Adrenal gland (tissue), 9 donors: ENCODE measurements at regions not wholly inside any gene's neighbourhood (a gene's known extent, or its start where the extent isn't known, plus 50 kb on each side); places are given as distances from the start of the nearest gene placed in this dataset.

ENCODE experiments used
- DNase-seq, 7 donors: peaks; one replicate each; pipeline ENCODE4 v3.0.0-alpha.2; 2019 to 2020
- H3K27ac ChIP-seq, 5 donors: fragments of 200-600 bp; sonication (generic) in 4 of 5; 1 replicate in 3 of 5; 2 replicates in 2 of 5; pipeline versions ENCODE4 v1.5.1 to v1.8.0; 2016 to 2020; ENCODE audit warnings: mild to moderate bottlenecking in 1 of 5
- H3K27me3 ChIP-seq: fragments of 200-600 bp; 2 replicates; pipeline ENCODE4 v1.8.0; 2021
- H3K36me3 ChIP-seq, 2 donors: fragments of 200-600 bp; replicated peaks in 1 of 2; 1 replicate in 1 of 2; 2 replicates in 1 of 2; pipeline versions ENCODE4 v1.5.1 to v1.8.0; 2018 to 2022
- H3K4me1 ChIP-seq, 2 donors: fragments of 200-600 bp; replicated peaks in 1 of 2; 1 replicate in 1 of 2; 2 replicates in 1 of 2; pipeline versions ENCODE4 v1.5.1 to v1.8.0; 2018 to 2021
- H3K4me3 ChIP-seq, 4 donors: fragments of 200-600 bp; sonication (generic) in 3 of 4; one replicate each; pipeline ENCODE4 v1.5.1; 2016 to 2018
- H3K9me3 ChIP-seq, 3 donors: fragments of 200-600 bp; sonication (generic) in 1 of 3; replicated peaks in 1 of 3; 1 replicate in 2 of 3; 2 replicates in 1 of 3; pipeline versions ENCODE4 v1.5.1 to v1.8.0; 2016 to 2021
- POLR2A ChIP-seq, 2 donors: fragments of 450-650 bp; IDR thresholded peaks; one replicate each; pipeline ENCODE4 v1.6.1; 2017; ENCODE audit warnings: antibody characterized with exemption in 2 of 2, mild to moderate bottlenecking in 2 of 2, moderate library complexity in 1 of 2
- WGBS, 4 donors: extraction: QIAGEN DNeasy Blood & Tissue Kit in 2 of 4; methylation state at CpG; one replicate each; pipeline versions ENCODE4 v1.1.5 to v1.1.7; 2013 to 2017; 5-methylcytosine and 5-hydroxymethylcytosine counted together
- intact Hi-C, 2 donors: fragments of 100-400 bp; cut with DNase I; formaldehyde crosslinking; loops; one replicate each; pipeline versions ENCODE4 v1.14.1 to v1.15.0; 2022 to 2023
- TF ChIP-seq, protein P1 (sequence below), 6 experiments: fragments of 450-650 bp in 4 of 6; fragments of 200-600 bp in 2 of 6; sonication (generic) in 1 of 6; IDR thresholded peaks; 1 replicate in 5 of 6; 2 replicates in 1 of 6; pipeline versions ENCODE4 v1.5.1 to v1.8.0; 2016 to 2021; ENCODE audit warnings: antibody characterized with exemption in 6 of 6, mild to moderate bottlenecking in 2 of 6, moderate library complexity in 1 of 6
- donor health status: healthy with polysubstance abuse.
- donor health status: Bipolar disorder and iron deficiency.
- donor health status: DM: yes; HTN: yes; CAD: no.
- donor health status: DM: no; HTN: no; CAD: no.
- donor health status: DM: no; HTN: no; CAD: no.

DNA sequence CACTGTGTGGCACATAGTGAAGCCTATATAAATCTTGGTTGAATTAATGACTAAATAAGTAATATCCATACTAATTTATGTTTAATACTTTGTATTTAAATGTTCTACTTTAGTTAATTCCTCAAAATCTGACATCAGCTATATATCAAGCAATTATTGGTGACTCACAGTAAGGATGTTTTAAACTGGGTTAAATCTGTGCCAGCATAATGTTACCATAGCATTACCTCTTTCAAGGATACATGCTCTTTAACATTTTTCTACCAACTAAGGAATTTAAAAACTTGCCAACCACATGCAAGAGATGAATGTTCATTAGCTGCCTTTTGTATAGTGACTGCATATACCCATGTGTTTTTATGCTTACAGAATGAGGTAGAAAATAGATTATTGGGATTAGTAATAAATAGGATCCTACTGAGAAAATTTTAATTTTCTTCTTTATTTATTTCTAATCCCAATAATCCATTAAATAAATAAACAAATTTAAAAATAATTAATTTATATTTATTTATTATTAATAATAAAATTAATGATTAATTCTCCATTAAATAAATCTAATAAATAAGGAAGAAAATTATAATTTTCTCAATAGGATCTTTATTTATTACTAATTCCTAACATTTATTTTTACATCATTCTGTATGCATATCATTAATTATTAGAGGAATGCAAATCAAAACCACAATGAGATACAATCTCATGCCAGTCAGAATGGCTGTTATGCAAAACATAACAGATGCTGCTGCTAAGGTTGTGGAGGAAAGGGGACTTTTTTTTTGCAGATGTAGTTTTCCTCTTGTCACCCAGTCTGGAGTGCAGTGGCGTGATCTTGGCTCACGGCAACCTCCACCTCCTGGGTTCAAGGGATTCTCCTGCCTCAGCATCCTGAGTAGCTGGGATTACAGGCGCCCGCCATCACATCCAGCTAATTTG, 410.7 kb upstream of the DSEL start:
- H3K4me3 ChIP-seq, result no peak overlapping the region

DNA sequence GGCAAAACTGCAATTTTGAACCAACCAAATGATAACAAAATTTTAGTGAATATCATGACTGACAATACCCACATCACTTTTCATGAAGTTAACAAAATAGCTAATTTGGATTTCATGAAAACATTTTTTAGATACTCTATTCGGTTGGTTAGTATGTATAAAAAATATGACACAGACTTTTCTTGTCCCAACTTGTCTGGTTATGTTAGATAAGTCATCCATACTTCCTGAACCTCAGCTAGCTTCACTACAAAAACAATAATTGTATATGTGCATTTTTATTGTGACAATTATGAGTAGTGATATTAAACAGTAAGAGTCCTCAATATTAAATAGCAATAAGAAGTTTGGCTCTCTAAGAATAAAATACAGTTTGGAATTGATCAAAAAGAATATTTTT, 408.1 kb upstream of the DSEL start:
- Histone ChIP-seq H3K4me3 (no peak overlapping the region), H3K27ac (no peak overlapping the region), H3K27me3 (no peaks in the 10 kb centered on the region), H3K4me1 (no peaks in the 10 kb centered on the region), H3K36me3 (no peaks in the 10 kb centered on the region), H3K9me3 (no peaks in the 10 kb centered on the region)
- WGBS, 4 donors, result 49 to 76% (median 73%) methylated on average over 1 of the region's 1 CpG
- DNase-seq, result no peak
- TF ChIP-seq POLR2A (IDR thresholded peaks at IDR 0.05), result no peak
- TF ChIP-seq, protein P1, sequence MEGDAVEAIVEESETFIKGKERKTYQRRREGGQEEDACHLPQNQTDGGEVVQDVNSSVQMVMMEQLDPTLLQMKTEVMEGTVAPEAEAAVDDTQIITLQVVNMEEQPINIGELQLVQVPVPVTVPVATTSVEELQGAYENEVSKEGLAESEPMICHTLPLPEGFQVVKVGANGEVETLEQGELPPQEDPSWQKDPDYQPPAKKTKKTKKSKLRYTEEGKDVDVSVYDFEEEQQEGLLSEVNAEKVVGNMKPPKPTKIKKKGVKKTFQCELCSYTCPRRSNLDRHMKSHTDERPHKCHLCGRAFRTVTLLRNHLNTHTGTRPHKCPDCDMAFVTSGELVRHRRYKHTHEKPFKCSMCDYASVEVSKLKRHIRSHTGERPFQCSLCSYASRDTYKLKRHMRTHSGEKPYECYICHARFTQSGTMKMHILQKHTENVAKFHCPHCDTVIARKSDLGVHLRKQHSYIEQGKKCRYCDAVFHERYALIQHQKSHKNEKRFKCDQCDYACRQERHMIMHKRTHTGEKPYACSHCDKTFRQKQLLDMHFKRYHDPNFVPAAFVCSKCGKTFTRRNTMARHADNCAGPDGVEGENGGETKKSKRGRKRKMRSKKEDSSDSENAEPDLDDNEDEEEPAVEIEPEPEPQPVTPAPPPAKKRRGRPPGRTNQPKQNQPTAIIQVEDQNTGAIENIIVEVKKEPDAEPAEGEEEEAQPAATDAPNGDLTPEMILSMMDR (IDR thresholded peaks at IDR 0.05), result no peak
- intact Hi-C loops, result no loop called here

More for the DNA sequence above, 410.7 kb upstream of the DSEL start:
- intact Hi-C loops, result no loop called here
- 83 to 93% (median 92%) methylated on average over 4 of the region's 4 CpGs for WGBS, 4 donors
- no peak overlapping the region for H3K27ac ChIP-seq
- H3K9me3 ChIP-seq, result no peaks in the 10 kb centered on the region
- H3K4me1 ChIP-seq, result no peaks in the 10 kb centered on the region
- DNase-seq, result no peak
- TF ChIP-seq, protein P1 (IDR thresholded peaks at IDR 0.05), result no peak
- no peak for TF ChIP-seq POLR2A (IDR thresholded peaks at IDR 0.05)
- H3K27me3 ChIP-seq, result no peaks in the 10 kb centered on the region
- H3K36me3 ChIP-seq, result no peaks in the 10 kb centered on the region

DNA sequence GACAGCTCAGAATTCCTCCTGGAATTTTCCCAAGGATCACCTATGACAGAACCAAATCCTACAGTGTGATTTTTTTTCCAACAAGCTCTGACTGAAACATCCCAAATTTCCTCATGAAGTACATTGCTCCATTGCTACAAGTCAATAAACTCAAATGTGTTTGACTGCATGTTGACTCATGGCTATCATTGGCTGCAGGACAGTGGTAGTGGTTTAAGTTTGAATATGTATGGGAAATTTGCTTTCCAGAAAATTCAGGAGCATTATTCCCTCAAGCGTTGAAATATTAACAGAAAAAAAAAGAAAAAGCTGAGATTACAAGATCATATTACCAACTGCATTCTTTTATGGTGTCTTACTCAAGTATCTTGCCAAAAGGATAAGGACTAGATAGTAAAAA, 402.8 kb upstream of the DSEL start:
- DNase-seq, result no peak
- intact Hi-C loops, result no loop called here
- Histone ChIP-seq H3K27me3 (no peaks in the 10 kb centered on the region), H3K4me1 (no peaks in the 10 kb centered on the region), H3K4me3 (no peak overlapping the region), H3K27ac (no peak overlapping the region), H3K36me3 (no peaks in the 10 kb centered on the region), H3K9me3 (no peaks in the 10 kb centered on the region)
- TF ChIP-seq, protein P1 (IDR thresholded peaks at IDR 0.05), result no peak
- TF ChIP-seq POLR2A (IDR thresholded peaks at IDR 0.05), result no peak
- WGBS, 4 donors, result 88 to 95% (median 93%) methylated on average over 1 of the region's 1 CpG

DNA sequence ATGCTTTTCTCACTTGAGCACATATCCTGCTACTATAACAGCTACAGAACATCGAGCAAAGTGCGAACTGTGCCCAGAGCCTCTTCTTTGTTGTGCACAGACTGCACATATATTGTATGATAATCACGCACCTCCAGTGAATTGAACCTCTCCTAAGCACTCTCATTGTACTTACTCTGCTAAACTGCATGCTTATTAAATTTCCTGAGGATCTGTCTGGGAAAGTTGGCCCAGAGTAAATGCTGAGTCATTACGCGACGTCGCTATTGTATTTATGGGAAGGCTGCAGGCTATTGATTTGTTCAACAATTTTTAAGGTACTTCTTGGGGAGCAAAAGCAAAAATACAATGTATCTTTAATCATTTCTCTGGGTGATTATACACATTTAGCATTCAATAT, 399.6 kb upstream of the DSEL start:
- Histone ChIP-seq H3K9me3 (no peaks in the 10 kb centered on the region), H3K27ac (no peak overlapping the region), H3K4me3 (no peak overlapping the region), H3K27me3 (no peaks in the 10 kb centered on the region), H3K36me3 (no peaks in the 10 kb centered on the region), H3K4me1 (no peaks in the 10 kb centered on the region)
- TF ChIP-seq, protein P1 (IDR thresholded peaks at IDR 0.05), result no peak
- TF ChIP-seq POLR2A (IDR thresholded peaks at IDR 0.05), result no peak
- intact Hi-C loops, result no loop called here
- 76 to 89% (median 84%) methylated on average over 7 of the region's 7 CpGs for WGBS, 4 donors
- DNase-seq, result no peak
